ENCODE measurements at regions not wholly inside any gene's neighbourhood (a gene's known extent, or its start where the extent isn't known, plus 50 kb on each side); places are given as distances from the start of the nearest gene placed in this dataset.

DNA sequence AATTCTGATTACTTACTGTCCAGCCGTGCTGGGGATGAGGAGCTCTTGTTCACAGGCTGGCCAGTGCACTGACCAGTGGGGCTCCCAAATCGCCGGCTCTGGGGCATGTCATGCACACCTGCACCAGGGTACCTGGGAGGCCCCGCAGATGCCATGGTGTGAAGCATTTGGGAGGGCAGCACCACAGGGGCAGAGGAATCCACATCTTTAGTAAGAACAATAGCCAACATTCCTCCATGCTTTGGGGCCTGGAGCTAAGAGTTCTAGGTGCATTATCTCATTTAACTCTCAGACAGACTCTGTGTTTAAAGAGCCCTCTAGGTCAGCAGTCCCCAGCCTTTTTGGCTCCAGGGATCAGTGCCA is 104.2 kb downstream of the ACKR3 start:
- no peak for DNase-seq (ENCODE audit: low spot score)

DNA sequence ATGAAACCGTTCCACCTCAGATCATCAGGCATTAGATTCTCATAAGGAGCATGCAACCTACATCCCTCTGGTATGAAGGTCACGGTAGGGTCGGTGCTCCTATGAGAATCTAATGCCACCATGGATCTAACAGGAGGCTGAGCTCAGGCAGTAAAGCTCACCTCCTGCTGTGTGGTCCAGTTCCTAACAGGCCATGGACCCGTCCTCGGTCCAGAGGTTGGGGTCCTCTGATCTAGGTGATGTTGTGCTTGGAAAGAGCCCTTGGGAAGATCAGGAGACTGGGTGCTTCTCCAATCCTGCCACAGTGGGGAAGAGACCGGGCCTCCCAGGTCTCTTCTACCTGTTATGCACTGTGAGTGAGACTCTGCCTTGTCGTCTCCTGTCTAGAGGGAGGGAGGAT is 104.6 kb downstream of the ACKR3 start:
- no peak for DNase-seq (ENCODE audit: low spot score)

DNA sequence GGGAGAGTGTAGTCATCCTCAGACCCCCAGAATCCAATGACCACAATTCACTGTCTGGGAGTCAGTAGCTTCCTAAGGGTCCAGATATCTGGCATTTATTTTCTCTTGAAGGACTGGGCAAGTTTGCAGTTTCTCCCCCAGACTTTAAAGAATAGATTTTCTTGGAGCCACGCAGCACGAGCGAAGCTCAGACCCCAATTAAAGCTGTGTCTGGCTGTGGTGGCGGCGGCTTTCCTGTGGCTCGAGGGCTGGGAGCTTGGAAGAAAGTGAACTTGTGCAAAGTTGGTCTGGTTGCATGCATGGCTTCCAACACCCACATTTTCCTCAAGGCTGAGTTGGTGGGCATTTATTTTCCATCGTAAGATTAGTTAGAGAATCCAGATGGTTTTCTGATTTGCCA is 105.0 kb downstream of the ACKR3 start:
- DNase-seq (ENCODE audit: low spot score): no peak

DNA sequence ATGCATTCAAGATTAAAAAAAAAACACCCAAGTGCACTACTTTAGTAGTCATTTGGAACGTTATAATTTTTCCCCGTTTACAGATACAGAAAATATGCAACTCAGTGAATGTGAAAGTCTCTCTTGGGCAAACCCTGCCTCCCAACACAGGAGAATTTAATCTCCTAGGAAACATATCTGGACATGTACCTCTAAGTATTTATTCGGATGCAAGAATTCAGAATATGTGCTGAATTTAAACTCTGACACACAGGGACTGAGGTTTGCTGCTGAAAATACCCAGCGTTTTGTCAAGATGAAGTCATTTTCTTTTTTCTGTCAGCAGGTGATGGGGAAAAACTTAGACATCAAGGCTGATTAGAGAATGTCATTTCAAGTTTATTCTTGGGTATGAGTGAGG is 105.4 kb downstream of the ACKR3 start:
- no peak for DNase-seq (ENCODE audit: low spot score)

DNA sequence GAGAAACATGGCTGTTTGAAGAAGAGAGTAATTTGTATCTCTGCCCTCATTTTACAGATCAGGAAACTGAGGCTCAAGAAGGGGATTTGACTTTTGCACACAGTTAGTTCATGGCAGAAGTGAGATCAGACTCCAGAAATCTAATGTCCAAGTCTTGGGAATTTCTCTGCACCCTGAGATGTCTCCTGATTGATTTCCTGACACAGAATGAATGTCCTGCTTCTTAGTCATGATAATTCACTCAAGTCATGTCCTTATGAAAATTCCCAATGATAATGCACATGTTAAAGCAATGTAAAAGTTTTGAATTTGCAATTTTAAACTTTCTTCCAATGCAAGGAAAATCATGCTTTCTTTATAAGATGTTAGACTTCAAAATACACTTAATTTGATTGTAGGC is 105.9 kb downstream of the ACKR3 start:
- no peak for DNase-seq (ENCODE audit: low spot score)

DNA sequence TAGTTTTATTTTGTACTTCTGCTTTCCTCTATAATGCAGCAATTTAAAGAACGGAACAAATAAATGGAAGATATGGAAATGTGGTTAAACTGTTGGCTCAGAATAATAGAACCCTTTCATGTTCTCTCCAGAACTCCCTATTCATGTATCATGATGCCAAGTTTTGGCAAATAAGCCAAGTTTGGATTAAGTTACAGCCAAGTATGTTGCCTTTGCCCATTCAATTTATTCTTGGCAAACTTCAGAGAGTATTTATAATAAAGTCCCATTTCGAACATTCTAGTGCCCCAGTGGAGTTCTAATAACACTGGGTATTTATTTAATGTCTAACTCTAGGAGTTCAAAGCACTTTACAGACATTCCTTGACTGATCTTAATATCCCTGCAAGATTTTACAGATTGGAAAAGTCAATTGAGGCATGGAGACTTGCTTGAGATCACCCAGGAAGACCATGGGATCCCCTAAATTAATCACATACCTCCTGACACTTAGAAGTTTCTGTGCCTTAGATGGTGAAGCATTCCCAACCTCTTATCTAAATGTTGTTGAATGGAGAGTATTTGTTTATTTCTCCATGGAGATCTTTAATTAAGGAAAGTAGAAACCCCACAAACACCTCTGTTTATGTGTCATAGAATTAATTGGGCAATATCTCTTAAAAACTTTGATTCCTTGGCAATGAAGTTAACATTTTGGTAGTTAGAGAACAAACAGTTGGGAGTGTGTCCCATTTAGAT is 106.7 kb downstream of the ACKR3 start:
- DNase-seq (ENCODE audit: low spot score): no peak

DNA sequence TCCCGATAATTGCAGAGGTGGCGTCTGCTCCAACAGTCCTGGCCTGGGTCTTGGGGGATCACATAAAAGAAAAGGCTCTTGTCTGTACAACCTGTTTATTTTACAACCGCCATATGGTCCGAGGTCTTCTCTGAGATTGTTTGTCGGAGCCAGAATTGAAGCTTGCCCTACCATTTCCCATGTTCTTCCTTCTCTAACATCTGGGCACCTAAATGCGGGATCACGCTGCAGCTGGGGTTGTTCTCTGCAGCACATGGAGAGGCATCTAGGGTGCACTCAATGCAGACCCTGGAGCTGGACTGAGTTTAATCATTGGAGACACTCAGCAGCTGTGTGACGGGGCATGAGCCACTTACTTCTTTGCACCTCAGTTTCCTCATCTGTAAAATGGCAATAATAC is 107.7 kb downstream of the ACKR3 start:
- no peak for DNase-seq (ENCODE audit: low spot score)

DNA sequence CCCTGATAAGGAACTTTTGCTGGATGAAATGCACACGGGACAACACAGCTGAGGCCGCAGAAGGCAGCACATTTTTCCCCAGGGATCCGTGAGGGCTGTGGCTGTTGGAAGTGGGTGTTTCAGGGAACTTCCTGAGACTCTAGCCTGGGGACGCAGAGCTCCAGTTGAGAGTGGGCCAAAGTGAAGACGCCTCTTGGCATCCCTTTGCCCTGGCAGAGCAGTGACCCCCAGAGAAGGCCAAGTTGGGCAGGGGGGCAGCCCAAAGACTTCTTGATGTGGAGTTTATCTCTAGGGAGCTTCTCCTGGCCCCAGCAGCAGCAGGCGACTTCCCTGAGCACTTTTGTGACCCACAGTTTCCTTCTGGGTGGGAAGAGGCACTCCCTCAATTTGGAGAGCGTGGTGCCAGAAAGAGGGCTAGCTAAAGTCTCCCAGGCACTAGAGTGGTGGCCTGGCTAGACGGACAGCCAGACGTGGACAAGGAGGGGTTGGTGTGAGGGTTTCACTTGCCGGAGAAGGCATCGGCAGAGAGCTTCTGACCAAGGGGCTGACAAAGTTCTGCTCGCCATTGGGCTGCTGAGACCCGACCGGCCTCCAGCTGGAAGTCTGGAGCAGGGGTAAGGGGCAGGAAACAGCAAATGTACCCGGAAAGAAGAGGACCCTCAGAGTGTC is 108.8 kb downstream of the ACKR3 start:
- no peak for DNase-seq (ENCODE audit: low spot score)

DNA sequence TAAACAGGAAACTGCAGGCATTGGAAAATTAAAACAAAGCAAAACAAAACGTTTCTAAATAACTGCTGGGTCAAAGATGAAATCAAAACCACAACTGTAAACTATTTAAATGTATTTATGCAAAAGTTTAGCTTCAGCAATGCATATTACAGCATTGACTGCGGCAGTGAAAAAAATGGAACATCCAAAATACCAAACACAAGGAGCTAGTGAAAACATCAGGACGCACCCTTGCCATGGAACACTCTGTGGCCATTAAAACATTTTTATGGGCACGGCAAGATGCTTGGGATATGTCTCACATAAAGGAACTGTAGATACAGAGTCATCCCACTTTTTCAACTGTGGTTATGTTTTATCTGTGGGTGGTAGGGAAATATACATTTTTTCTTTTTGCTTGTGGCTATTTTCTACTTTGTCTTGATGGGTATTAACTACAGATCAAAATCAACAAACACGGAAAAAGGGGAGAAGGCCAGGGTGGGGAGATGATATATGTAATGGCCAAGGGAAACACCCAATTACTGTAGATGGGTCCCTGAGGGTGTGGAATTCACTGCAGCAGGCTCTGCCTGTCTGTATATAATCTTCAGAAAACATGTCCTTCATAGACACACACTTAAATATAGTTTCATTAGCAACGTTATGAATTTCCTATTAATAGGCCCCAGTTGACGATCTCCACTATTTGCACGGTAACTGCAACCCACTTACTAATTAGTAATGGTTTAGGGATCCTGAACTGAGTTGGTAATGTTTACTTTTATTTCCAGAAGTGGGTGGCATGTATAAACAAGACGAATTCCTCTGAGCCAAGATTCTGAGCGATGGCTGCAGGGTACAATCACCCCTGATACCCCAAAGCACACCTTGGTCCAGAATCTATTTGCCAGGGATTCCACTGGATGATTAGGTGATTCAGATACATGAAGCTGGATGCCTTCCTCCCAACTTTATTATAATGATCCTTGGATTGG is 110.5 kb downstream of the ACKR3 start:
- DNase-seq (ENCODE audit: low spot score): no peak

DNA sequence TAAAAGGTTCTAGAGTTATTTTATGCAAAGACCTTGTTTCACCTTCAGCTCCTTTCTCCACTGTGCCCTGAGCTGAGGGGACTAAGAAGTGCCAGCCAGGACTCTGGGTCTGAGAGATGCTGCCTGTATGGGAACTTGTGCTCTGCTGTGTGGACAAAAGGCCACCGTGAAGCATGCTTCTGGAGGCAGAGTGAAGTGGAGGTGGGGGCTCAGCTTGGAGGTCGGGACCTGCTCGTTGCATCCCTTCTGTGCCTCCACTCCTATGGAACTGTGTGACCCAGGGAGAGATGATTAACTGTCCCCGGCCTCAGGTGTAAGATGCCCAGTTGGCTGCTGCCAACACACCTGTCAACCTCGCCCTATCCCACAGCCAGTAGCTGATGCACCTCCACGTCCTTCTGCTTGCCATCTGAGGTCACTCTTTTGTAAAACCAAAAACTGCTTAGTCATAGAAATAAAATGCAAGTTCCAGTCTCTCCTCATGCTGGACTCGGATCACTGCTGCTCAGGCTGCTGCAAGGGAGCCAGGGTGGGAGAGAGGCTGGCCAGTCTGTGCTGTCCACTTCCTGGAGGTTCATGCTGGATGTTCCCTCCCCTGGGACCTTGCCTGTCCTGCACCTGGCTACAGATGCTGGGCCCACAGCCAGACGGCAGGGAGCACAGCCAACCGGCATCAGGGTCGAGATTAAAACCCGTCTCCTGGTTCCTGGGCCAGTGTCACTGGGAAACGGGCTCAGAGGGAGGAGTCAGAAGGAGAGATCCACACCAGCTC is 113.2 kb downstream of the ACKR3 start:
- no peak for DNase-seq (ENCODE audit: low spot score)

DNA sequence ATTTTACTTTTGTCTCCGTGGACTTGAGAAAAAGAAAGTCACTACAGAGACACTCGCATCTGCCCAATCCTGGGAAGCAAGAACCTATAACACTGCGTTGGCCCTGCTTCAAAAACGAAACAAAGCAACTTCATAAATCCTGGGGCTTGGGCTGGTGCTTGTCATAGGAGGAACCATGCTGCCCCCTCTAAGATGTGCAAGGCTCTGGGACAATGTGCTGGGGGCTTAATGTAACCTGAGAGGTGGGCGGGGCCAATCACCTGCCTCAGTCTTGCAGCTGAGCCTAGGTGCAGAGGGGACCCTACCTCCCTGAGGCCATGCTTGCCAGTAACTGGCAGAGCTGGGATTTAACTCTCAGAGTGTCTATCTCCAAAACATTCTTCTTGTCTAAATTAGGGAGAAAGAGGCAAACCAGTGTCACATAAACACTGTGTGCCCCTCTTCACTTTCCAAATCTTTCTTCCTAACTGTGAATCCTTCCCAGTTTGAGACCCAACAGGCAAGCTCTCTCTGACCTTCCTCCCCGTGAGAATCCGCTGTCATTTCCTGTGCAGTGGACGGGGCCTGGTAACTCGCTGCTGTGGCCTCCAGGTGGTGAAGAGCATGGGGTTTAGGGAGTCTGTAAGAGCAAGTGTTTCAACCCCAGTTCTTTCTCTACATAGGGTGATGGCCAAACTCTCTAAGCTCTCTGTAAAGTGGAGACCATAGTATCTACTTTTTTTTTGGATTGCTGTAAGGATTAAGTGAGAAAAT is 115.1 kb downstream of the ACKR3 start:
- no peak for DNase-seq (ENCODE audit: low spot score)

DNA sequence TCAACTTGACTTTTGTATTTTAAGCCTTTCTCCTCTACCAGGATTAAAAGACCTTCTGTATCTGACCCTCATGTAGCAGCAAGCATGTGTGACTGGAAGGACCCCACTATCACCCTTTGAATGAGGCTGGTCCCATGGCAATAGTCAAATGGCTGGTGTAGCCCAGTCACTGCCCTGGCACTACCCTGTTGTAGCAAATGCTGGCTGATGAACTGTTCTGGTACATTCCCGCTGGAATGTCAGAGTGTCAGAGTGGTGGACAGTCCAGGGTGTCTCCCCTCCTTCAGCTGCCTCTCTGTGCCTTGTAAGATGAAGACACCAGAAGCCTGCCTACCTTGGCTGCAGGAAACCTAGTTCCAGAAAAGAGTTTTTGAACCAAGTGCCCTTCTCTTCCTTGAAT is 115.7 kb downstream of the ACKR3 start:
- no peak for DNase-seq (ENCODE audit: low spot score)

DNA sequence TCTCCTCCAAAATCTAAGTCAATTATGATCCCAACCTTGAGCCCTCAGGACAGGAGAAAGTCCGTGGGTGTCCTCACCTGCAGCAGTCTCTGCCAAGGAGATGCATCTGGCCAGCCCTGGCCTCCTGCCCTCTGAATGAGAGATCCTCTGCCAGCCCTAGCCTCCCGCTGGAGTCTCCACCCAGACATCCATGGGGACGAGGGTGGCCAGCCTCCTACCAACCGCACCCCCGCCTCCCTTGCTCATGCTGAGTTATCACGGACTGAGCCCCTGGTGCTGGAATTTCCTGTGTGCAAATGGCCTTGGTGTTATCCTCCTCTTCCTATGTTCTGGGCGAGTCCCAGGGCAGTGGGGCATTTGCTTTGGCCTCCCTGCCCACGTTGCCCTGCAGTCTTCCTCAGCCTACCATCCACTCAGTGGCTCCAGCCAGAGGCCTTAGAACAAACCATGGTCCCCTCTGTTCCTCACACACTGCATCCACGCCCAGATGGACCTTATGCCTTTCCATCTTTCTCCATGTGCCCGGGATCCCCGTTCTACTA is 116.4 kb downstream of the ACKR3 start:
- DNase-seq (ENCODE audit: low spot score): no peak

DNA sequence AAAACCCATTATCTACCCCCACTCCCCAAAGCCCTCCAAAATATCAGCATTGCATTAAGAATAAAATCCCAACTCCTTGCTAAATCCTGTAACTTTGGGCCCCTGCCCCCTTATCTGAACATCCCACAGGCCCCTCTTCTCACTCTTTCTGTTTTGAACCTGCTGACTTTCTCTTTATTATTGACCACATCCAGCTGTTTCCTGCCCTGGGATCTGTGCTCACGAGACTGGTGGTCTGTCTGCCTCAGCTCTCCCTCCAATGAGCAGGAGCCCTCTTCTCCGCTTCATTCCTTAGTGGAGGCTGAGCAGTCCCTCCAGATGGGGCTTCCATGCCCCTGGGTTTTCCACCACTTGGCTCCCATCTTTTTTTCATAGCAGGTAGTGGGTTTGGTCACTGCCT is 116.9 kb downstream of the ACKR3 start:
- no peak for DNase-seq (ENCODE audit: low spot score)

DNA sequence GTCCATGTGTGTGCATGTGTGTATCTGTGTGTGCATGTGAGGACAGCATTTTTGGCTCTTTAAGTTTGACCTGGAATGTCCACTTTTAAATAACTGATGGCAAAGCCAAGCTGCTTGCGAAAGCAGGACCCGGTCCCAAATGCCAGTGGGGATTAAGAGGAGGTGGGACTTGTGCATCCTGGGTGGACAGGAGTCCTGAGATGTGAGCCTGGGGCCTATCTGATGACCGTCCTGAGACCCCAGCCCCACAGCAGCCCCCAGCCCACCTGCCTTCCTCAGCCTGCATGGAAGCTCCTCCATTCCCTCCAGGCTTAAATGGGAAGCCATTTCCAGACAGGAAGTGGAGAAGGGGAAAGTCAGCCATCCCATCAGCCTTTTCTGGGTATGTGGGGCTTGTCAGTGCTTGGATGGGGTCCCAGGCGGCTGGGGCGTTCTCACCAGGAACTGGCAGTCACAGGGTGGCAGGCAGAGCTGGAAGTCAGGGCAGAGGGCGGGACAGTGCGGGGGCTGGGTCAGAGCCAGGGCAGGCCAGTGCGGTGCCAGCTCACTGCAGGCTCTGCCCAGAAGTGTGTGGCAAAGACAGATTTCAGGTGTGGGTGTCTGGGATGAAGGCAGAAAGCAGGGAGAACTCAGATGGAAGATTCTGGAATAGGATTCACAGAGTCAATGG is 117.8 kb downstream of the ACKR3 start:
- no peak for DNase-seq (ENCODE audit: low spot score)

DNA sequence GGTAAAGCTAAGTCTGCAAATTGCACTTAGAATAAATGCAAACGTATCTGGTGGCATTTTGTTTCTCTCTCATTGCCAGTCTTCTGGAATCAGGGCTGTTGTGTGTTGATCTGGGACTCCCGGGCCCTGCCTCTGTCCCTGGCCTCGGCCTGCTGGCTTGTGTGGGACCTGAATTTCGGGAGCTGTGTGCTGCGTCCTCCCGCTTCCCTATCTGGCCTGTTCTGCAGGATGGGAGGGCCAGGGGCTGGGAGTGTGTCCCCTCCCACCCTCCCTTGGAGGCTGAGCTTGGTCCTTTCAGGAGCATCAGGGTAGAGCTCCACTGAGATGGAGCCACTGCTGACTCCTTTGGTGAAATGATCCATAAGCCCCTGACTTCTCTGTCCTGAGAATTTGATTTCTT is 118.5 kb downstream of the ACKR3 start:
- DNase-seq (ENCODE audit: low spot score): no peak

DNA sequence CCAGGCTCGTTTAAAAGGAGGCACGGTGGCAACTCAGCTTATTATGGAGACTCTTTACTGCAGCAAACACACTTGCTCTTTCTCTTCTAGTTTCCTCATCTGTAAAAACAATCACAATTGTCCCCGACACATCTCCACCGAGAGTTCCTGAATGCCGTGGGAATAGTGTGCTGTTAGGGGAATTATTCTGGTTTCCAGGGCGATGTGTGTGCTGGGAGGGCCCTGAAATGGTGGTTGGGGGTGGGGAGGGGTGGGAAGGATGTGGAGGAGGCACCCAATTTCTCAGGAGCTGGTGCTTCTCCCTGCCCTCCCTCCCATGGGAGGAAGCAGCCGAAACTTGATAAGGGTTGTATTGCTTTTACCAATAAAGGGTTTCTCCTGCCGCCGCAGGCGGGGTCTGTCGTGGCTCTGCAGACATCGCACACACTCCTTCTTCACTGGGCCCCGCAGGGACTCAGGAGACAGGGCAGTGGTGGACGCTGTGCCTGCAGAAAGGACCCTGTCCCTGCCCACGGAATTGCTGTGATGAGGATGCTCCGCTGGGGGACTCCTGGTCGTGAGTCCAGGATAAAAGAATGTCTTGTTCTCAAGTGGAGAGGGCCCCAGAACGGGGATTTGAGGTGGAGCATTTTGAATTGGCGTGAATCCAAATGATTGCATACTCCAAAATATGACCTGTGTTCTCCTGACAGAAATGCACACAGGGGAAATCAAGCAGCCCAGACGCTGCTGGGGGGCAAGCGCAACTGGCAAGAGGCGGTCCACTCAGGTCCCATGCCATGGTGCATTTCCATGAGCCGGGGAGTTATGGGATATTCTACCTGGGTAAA is 119.2 kb downstream of the ACKR3 start:
- no peak for DNase-seq (ENCODE audit: low spot score)

DNA sequence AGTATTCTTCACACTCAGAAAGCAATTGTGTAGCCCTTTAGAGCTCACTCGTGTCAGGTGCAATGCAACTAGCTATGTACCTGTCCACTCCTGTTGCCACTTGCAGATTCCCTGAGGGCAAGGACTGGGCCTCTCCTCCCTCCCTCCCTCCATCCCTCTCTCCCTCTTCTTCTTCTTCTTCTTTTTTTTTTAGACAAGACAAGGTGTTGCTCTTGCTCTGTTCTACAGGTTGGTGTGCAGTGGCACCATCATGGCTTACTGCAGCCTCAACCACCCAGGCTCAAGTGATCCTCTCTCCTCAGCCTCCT is 119.7 kb downstream of the ACKR3 start:
- no peak for DNase-seq (ENCODE audit: low spot score)

DNA sequence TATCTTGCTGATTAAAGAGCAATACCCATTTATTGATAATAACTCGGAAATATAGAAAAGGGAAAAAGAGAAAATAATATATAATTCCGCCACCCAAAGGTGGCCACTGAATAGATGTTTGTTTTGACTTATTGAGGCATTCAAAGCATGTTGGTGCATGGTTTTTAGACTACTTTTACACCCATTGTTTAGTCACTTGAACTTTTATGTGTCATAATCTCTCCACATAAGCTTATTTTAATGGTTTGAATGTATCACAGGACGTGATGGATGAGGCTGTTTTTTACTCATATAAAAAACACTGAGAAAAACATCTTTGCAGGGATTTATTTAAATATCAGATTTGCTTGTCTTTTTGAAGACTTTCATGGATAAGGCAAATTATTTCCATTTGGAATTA is 120.4 kb downstream of the ACKR3 start:
- DNase-seq (ENCODE audit: low spot score): no peak

DNA sequence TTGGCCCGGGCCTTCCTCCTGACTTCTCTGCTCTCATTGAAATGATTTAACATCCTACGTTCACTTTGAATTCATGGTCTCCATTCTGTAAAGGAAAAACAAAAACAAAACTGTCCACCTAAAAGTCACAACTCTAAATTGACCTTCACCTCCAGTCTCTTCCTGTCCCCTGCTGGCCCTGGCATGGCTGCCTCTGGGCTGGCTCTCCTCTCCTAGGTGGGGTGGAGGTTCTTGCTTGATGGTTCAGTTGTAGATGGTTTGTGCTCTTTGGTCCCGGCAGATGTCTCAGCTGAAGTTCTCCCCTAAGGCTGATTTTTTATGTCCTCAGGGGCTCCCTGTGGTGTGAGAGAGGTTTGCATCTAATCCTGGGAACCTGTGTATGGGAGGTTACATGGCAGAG is 121.1 kb downstream of the ACKR3 start:
- DNase-seq (ENCODE audit: low spot score): no peak
